AG04449 (cell line): ENCODE measurements at regions not wholly inside any gene's neighbourhood (a gene's known extent, or its start where the extent isn't known, plus 50 kb on each side); places are given as distances from the start of the nearest gene placed in this dataset.
"Not testable (repeated sequence)": the region's sequence is repeated elsewhere in the genome, so short reads cannot be mapped to it uniquely, and the experiment has no call there.

Experiments used
- CTCF ChIA-PET: fragments of 350-600 bp; formaldehyde crosslinking; extraction: SDS; loops from one replicate; lab custom pipeline; 2021; ENCODE audit warnings: antibody characterized with exemption; lab: Yijun Ruan, JAX
- POLR2A ChIA-PET: fragments of 400-600, 350-600 bp; formaldehyde crosslinking; extraction: SDS; loops from one replicate; lab custom pipeline; 2020; ENCODE audit warnings: antibody characterized with exemption, inconsistent platforms; lab: Yijun Ruan, JAX
- DNase-seq: peaks from one replicate; pipeline ENCODE4 v3.0.0-alpha.2; 2010; ENCODE audit warnings: low read depth, low spot score
- H3K4me3 ChIP-seq: 2 replicates; pipeline ENCODE4 v1.5.1; 2011; ENCODE audit warnings: low read depth, mild to moderate bottlenecking, control low read depth, low read length
- TF ChIP-seq, protein P1 (sequence below): IDR thresholded peaks from one replicate; pipeline ENCODE4 v1.5.1; 2011; ENCODE audit warnings: mild to moderate bottlenecking, moderate library complexity, low read length, control low read depth, inconsistent platforms; ENCODE audit not compliant: insufficient read depth; ENCODE audit errors: missing control alignments

DNA sequence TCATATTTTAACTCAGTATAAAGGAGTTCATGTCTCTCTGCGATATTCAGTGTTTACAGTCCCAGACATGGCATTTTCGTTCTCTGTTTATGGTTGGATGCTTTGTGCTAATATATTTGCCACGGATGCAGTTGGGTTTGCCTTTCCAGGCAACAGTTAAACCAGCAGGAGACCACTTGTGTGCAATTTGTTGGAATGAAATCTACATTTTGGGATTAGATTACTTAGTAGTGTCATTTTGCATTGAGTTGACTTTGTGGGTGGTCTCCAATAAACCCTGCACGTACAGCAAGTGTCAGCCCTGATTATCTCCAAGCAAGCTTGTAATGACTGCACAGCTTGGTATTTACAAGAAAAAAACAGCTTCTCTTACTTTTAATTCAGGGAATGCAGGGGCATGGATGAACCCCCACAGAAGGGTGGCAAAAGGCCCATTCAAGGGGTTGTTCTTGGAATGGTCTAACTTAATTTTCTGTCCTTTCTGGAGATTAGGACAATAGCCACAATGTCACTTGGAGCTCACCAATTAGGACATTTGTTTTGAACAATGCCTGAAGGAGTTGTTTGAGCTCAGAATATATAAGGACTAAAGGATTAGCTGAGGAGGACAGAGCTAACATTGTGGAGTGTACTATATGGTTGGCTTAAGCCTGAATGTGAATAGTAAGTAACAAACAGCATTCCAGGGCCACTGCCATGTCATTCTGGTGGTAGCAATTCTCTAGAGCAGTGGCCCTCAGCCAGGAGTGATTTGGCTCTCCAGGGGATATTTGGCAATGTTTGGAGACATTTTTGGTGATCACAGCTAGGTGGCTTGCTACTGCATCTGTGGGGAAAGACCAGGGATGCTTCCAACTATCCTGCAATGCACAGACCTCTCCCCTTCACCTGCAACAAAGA is 121.5 kb downstream of the SLC4A3 start:
- TF ChIP-seq, protein P1, sequence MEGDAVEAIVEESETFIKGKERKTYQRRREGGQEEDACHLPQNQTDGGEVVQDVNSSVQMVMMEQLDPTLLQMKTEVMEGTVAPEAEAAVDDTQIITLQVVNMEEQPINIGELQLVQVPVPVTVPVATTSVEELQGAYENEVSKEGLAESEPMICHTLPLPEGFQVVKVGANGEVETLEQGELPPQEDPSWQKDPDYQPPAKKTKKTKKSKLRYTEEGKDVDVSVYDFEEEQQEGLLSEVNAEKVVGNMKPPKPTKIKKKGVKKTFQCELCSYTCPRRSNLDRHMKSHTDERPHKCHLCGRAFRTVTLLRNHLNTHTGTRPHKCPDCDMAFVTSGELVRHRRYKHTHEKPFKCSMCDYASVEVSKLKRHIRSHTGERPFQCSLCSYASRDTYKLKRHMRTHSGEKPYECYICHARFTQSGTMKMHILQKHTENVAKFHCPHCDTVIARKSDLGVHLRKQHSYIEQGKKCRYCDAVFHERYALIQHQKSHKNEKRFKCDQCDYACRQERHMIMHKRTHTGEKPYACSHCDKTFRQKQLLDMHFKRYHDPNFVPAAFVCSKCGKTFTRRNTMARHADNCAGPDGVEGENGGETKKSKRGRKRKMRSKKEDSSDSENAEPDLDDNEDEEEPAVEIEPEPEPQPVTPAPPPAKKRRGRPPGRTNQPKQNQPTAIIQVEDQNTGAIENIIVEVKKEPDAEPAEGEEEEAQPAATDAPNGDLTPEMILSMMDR: no peak
- no peak overlapping the region for H3K4me3 ChIP-seq
- ChIA-PET POLR2A (no interaction called here), CTCF (no interaction called here)
- no peak for DNase-seq

DNA sequence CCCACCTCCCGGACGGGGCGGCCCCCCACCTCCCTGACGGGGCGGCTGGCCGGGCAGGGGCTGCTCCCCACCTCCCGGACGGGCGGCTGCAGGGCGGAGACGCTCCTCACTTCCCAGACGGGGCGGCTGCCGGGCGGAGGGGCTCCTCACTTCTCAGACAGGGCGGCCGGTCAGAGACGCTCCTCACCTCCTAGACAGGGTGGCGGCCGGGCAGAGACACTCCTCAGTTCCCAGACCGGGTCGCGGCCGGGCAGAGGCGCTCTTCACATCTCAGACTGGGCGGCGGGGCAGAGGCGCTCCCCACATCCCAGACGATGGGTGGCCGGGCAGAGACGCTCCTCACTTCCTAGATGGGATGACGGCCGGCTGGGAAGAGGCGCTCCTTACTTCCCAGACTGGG is 123.7 kb downstream of the SLC4A3 start:
- H3K4me3 ChIP-seq, CTCF ChIA-PET, POLR2A ChIA-PET, DNase-seq: not testable (repeated sequence)

DNA sequence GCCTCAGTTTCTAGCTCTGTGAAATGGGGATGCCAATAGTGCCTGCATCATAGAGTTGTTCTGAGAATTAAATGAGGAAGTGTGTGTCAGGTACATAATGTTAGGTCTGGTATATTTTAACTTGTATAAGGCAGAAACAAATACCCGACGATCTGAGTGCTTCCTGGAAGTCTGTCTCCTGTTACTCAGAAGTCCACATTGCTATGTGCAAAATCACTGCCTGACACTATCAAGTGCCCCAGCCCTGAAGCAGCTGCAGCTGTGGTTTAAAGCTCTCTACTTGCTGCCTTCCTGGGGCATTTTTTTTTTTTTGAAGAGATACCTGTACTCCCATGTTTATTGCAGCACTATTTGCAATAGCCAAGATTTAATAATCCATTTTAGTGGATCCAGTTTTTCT is 125.3 kb downstream of the SLC4A3 start:
- ChIA-PET POLR2A (interaction anchor here (0.6 kb wide), 1 partner anchor 15 kb away, joined by 4 read pairs; no protein-coding TSS in a partner anchor), CTCF (no interaction called here)
- no peak overlapping the region for H3K4me3 ChIP-seq
- TF ChIP-seq, protein P1: no peak
- DNase-seq: no peak

DNA sequence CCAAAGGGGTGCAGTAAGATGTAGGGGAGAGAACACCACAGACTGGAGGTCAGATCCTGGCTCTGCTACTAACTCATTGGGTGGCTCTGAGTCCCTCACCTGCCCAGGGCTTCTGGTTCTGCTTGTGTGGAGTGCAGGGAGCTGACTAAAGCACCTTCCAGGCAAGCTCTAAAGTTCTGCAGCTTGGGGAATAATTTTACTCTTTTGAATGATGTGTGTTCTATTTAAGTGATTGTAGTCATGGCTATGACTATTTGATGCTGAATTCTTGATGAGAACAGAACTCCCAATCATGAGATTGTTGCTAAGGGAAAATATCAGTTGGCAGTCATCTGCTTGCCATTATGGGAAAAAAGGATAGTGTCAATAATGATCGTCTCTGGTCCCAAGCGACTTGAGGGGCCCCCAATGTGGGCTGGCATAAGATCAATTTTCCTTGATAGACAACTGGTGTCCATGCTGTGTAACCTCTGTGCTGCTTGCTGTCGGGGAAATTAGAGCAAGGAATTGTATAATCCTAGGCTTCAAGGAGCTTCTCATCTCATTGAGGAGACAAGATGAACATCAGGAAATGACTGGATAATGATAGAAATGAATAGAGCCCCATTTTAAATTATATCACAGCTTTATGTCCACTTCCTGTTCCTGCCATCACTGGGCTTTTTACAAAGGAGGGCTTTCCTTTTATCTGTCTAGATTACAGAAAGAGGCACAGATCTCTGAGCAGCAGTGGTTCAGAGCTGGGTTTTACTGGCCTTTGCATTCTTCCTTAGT is 131.7 kb downstream of the SLC4A3 start:
- ChIA-PET POLR2A (no interaction called here), CTCF (no interaction called here)

DNA sequence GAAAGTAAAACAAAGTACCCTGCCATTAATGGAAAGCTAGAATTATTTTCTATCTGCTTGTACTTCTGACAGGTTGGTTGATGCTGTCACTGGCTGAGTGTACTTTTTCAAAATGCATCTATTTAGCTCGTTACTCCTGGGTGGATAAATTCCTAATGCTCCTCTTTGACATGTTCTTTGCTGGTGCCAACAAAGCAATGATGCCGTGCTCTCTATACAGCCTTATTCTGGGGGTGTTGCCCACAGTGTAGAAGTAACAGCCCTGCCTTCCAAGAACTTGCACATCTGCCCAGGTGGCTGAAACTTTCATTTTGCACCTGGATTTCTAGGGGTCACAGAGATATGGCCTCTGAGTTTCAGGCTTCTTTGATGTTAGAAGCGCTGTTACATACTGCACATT is 132.4 kb downstream of the SLC4A3 start:
- TF ChIP-seq, protein P1: no peak
- DNase-seq: no peak
- ChIA-PET CTCF (no interaction called here), POLR2A (no interaction called here)
- H3K4me3 ChIP-seq: no peak overlapping the region

More for the DNA sequence above, 131.7 kb downstream of the SLC4A3 start:
- H3K4me3 ChIP-seq: no peak overlapping the region
- TF ChIP-seq, protein P1: no peak
- no peak for DNase-seq

DNA sequence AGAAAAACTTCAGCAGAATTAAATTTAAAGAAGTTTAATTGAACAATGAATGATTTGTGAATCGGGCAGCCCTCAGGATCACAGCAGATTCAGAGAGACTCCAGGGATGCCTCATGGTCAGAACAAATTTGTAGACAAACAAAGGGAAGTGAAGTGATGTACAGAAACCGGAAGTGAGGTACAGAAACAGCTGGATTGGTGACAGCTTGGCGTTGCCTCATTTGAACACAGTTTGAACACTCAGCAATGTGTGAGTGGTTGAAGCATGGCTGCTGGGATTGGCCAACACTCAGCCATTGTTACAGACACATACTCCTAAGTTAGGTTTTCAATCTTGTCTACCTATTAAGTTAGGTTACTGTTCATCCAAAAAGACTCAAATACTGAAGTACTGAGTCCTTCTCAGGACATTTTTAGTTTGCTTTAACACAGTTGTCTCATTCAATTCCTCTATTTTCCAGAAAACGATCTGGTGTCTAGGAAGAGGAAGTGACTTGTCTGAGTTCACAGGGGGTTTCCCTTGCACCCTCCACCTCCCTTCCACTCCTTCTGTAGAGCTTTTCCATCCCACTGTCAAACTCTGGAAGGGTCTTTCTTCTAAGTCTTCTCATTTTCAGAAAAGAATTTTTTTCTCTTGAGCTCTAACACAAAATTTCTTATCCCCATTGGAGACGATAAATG is 137.9 kb downstream of the SLC4A3 start:
- no peak overlapping the region for H3K4me3 ChIP-seq
- CTCF ChIA-PET: interaction anchor here (1.3 kb wide), 1 partner anchor 21 kb away, joined by 3 read pairs; no protein-coding TSS in a partner anchor
- POLR2A ChIA-PET: no interaction called here
- TF ChIP-seq, protein P1: no peak
- no peak for DNase-seq
